Ecto neural progenitor cell (in vitro differentiated cells): ENCODE measurements at regions not wholly inside any gene's neighbourhood (a gene's known extent, or its start where the extent isn't known, plus 50 kb on each side); places are given as distances from the start of the nearest gene placed in this dataset.

Experiments used
- DNase-seq: peaks from one replicate; pipeline ENCODE4 v3.0.0-alpha.2; 2018; ENCODE audit warnings: low spot score

DNA sequence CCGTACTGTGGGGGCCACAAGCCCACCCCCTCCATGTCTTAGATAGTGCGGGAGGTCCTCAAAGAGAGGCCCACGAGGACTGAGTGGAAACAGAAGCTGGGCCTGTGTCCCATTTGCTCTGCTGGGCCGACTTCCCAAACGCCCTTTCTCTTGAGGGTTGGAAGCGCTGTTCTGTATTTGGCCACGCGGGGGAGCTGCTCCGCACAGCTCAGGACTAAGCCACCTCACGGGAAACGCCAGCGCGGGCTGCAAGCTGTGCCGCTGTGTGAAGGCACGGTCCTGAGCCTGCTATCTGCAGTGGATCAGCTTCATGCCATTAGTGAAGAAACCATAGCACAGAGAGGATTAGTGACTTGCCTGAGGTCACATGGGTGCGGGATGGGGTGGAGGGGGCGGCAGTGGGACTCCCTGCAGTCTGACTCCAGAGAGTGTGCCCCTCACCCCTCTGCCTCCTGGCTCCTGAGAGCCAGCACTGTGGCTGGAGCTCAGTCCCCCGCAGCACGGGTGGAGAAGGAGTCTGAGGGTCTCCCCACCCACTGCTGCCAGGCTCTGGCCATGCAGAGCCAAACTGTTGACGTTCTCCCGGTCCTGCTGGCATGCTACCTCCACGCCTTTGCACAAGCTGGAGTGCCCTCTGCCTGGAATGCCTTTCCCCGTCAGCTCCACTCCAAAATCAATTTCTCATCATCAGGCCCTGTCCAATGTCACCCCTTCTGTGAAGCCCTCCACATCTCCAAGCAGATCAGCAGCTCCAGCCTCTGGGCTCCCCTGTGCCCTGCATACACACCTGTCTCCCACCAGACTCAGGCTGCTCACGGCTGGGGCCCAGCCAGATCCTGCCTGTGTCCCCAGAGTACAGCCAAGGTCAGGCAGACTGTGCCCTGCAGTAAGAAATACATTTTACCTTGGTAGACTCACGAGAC, 51.5 kb upstream of the LRRC32 start:
- peak; percentile 86 for DNase-seq

DNA sequence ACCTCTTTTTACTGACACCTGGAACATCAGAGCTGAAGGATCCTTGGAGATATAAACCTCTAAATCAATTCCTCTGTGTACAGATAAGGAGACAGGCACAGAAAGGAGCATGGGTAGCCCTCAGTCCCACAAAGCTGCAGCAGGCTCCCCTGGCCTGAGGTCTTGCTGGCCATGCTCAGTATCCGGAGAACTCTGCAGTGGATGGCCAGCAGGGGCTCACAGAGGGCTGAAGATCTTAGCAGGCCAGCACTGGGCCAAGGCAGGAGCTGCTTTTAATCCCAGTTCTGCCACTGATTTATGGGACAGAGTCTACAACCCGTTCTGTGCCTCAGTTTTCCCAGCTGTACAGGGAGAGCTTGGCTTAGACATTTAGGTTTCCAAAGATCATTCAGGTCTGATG, 52.6 kb upstream of the LRRC32 start:
- no peak for DNase-seq

DNA sequence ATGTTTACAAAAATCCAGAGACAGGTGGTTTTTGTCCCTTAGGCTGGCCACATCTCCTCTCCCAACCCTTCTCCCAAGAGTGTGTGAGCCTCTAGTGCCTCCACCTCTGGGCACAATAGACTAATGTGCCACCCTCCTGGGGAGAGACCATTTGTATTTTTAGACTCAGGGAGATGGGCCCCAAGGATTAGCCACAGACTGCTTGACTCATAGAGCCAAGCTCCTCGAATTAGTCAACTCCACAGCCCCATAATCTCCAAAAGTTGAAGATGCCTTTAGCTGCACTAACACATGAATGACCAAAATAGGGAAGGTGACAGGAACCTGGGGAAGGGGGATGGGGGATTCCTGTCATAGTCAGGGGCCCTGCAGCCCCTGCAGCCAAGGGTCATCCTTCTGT, 53.0 kb upstream of the LRRC32 start:
- no peak for DNase-seq

GRCh38 chr11:76724171-76724768, 53.7 kb upstream of the LRRC32 start:
- no peak for DNase-seq

- DNase-seq, result no peak
Observed at GRCh38 chr11:76728227-76728626, 54.9 kb upstream of the TSKU start.

- no peak for DNase-seq
Observed at GRCh38 chr11:76728778-76729177, 54.4 kb upstream of the TSKU start.

- no peak for DNase-seq
Observed at GRCh38 chr11:76729214-76729613, 53.9 kb upstream of the TSKU start.

DNA sequence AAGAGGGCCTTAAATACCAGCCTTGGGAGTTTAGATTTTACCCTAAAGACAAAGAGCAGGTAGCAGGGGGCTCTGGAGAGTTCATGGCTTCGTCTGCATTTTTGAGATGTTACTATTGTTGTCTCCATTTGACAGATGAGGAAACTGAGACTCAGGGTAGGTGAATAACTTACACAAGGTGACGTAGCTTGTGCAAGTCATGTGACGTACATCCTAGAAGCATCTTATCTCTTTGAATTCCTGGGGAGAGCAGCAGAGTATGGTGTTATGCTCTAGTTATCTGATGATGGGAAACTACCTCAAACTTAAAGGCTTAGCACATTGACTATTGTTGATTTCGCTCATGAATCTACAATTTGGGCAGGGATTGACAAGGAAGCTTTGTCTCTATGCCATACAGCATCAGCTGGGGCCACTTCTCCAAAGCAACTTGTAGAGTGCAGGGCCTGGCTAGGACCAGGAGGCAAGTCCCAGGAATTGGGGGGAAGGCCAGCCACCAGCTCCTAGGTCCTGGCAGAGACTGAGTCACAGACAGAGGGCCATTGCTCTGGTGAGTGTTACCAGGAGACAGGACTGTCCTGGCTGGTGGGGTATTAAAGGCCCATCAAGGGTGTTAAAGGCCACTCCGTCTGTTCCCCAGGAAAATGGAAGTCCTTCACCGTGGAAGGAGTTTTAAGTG, 52.1 kb upstream of the TSKU start:
- DNase-seq, result no peak

- DNase-seq, result no peak
Observed at GRCh38 chr11:76732643-76733042, 50.5 kb upstream of the TSKU start.
